Glutamatergic neuron (in vitro differentiated cells): ENCODE measurements at regions not wholly inside any gene's neighbourhood (a gene's known extent, or its start where the extent isn't known, plus 50 kb on each side); places are given as distances from the start of the nearest gene placed in this dataset.

Experiments
- DNase-seq: peaks from one replicate; pipeline ENCODE4 v3.0.0; 2022
- H3K27ac Mint-ChIP-seq: one replicate; pipeline ENCODE4 v1.8.0; 2020; ENCODE audit warnings: mild to moderate bottlenecking, mixed read lengths, inconsistent platforms; ENCODE audit not compliant: unreplicated experiment
- H3K27me3 Mint-ChIP-seq: one replicate; pipeline ENCODE4 v1.8.0; 2020; ENCODE audit warnings: mild to moderate bottlenecking, moderate library complexity, mixed read lengths, inconsistent platforms; ENCODE audit not compliant: unreplicated experiment
- H3K36me3 Mint-ChIP-seq: one replicate; pipeline ENCODE4 v1.8.0; 2020; ENCODE audit warnings: mild to moderate bottlenecking, mixed read lengths, inconsistent platforms; ENCODE audit not compliant: unreplicated experiment
- H3K4me1 Mint-ChIP-seq: one replicate; pipeline ENCODE4 v1.8.0; 2020; ENCODE audit warnings: mild to moderate bottlenecking, low read depth, mixed read lengths, inconsistent platforms; ENCODE audit not compliant: unreplicated experiment
- H3K4me3 Mint-ChIP-seq: one replicate; pipeline ENCODE4 v1.8.0; 2020; ENCODE audit warnings: mild to moderate bottlenecking, mixed read lengths, inconsistent platforms; ENCODE audit not compliant: unreplicated experiment
- H3K9me3 Mint-ChIP-seq: one replicate; pipeline ENCODE4 v1.8.0; 2020; ENCODE audit warnings: mild to moderate bottlenecking, moderate library complexity, mixed read lengths, inconsistent platforms; ENCODE audit not compliant: unreplicated experiment
- CTCF ChIP-seq: fragments of 200-600 bp; sonication (generic); IDR thresholded peaks from one replicate; pipeline ENCODE4 v1.5.0; 2021; ENCODE audit not compliant: partially characterized antibody, unreplicated experiment

- Mint-ChIP-seq H3K4me3 (no peak overlapping the region), H3K27me3 (peaks cover 3% of the 10 kb centered on the region), H3K36me3 (no peaks in the 10 kb centered on the region), H3K27ac (no peak overlapping the region), H3K9me3 (peaks cover 1% of the 10 kb centered on the region), H3K4me1 (no peaks in the 10 kb centered on the region)
- TF ChIP-seq CTCF: no peak
- DNase-seq: no peak
Measured at GRCh38 chr2:238985041-238985729, 137.3 kb downstream of the TWIST2 start.

- TF ChIP-seq CTCF: no peak
- H3K9me3 Mint-ChIP-seq: peaks cover 1% of the 10 kb centered on the region
- H3K4me3 Mint-ChIP-seq: no peak overlapping the region
- H3K27me3 Mint-ChIP-seq: peaks cover 3% of the 10 kb centered on the region
- H3K4me1 Mint-ChIP-seq: no peaks in the 10 kb centered on the region
- no peaks in the 10 kb centered on the region for H3K36me3 Mint-ChIP-seq
- no peak for DNase-seq
- no peak overlapping the region for H3K27ac Mint-ChIP-seq
Measured at GRCh38 chr2:238985931-238986446, 138.1 kb downstream of the TWIST2 start.

- Mint-ChIP-seq H3K4me1 (no peaks in the 10 kb centered on the region), H3K9me3 (peaks cover 1% of the 10 kb centered on the region), H3K36me3 (no peaks in the 10 kb centered on the region), H3K4me3 (no peak overlapping the region), H3K27ac (no peak overlapping the region), H3K27me3 (peaks cover 3% of the 10 kb centered on the region)
- no peak for TF ChIP-seq CTCF
- no peak for DNase-seq
Measured at GRCh38 chr2:238986491-238987351, 138.8 kb downstream of the TWIST2 start.

GRCh38 chr2:238987352-238987981, 139.6 kb downstream of the TWIST2 start:
- no peak for DNase-seq
- Mint-ChIP-seq H3K4me1 (no peaks in the 10 kb centered on the region), H3K9me3 (peaks cover 1% of the 10 kb centered on the region), H3K36me3 (no peaks in the 10 kb centered on the region), H3K27ac (no peak overlapping the region), H3K27me3 (peaks cover 3% of the 10 kb centered on the region), H3K4me3 (no peak overlapping the region)
- TF ChIP-seq CTCF: no peak
